ENCODE measurements at regions not wholly inside any gene's neighbourhood (a gene's known extent, or its start where the extent isn't known, plus 50 kb on each side); places are given as distances from the start of the nearest gene placed in this dataset.

- Mint-ChIP-seq H3K27ac (ENCODE audit: unreplicated experiment) (no peak overlapping the region), H3K4me1 (ENCODE audit: unreplicated experiment) (no peaks in the 10 kb centered on the region), H3K4me3 (ENCODE audit: unreplicated experiment) (no peak overlapping the region), H3K9me3 (ENCODE audit: unreplicated experiment) (no peaks in the 10 kb centered on the region), H3K27me3 (ENCODE audit: unreplicated experiment) (no peaks in the 10 kb centered on the region), H3K36me3 (ENCODE audit: unreplicated experiment) (no peaks in the 10 kb centered on the region)
- DNase-seq (ENCODE audit: extremely low spot score, unreplicated experiment), result no peak
- no peak for TF ChIP-seq CTCF (IDR thresholded peaks at IDR 0.05)
These were observed 245.1 kb upstream of the NAALADL2 start for GRCh38 chr3:174614036-174614435.

- H3K27me3 Mint-ChIP-seq (ENCODE audit: unreplicated experiment), result no peaks in the 10 kb centered on the region
- TF ChIP-seq CTCF (IDR thresholded peaks at IDR 0.05), result no peak
These were observed 240.6 kb upstream of the NAALADL2 start for GRCh38 chr3:174618368-174619080.

GRCh38 chr3:174619239-174619638 is 239.9 kb upstream of the NAALADL2 start:
- no peak for DNase-seq (ENCODE audit: extremely low spot score, unreplicated experiment)
- H3K4me3 Mint-ChIP-seq (ENCODE audit: unreplicated experiment), result no peak overlapping the region

More at GRCh38 chr3:174618368-174619080, 240.6 kb upstream of the NAALADL2 start:
- Mint-ChIP-seq H3K4me1 (ENCODE audit: unreplicated experiment) (no peaks in the 10 kb centered on the region), H3K9me3 (ENCODE audit: unreplicated experiment) (no peaks in the 10 kb centered on the region), H3K4me3 (ENCODE audit: unreplicated experiment) (no peak overlapping the region), H3K36me3 (ENCODE audit: unreplicated experiment) (no peaks in the 10 kb centered on the region), H3K27ac (ENCODE audit: unreplicated experiment) (no peak overlapping the region)
- no peak for DNase-seq (ENCODE audit: extremely low spot score, unreplicated experiment)

GRCh38 chr3:174620138-174620537 is 239.0 kb upstream of the NAALADL2 start:
- Mint-ChIP-seq H3K36me3 (ENCODE audit: unreplicated experiment) (no peaks in the 10 kb centered on the region), H3K4me3 (ENCODE audit: unreplicated experiment) (no peak overlapping the region), H3K27ac (ENCODE audit: unreplicated experiment) (no peak overlapping the region), H3K4me1 (ENCODE audit: unreplicated experiment) (no peaks in the 10 kb centered on the region), H3K27me3 (ENCODE audit: unreplicated experiment) (no peaks in the 10 kb centered on the region), H3K9me3 (ENCODE audit: unreplicated experiment) (no peaks in the 10 kb centered on the region)
- peak; percentile 44 for TF ChIP-seq CTCF (IDR thresholded peaks at IDR 0.05)
- DNase-seq (ENCODE audit: extremely low spot score, unreplicated experiment), result no peak

More at GRCh38 chr3:174619239-174619638, 239.9 kb upstream of the NAALADL2 start:
- H3K27me3 Mint-ChIP-seq (ENCODE audit: unreplicated experiment), result no peaks in the 10 kb centered on the region
- H3K4me1 Mint-ChIP-seq (ENCODE audit: unreplicated experiment), result no peaks in the 10 kb centered on the region
- no peaks in the 10 kb centered on the region for H3K9me3 Mint-ChIP-seq (ENCODE audit: unreplicated experiment)
- no peak overlapping the region for H3K27ac Mint-ChIP-seq (ENCODE audit: unreplicated experiment)
- TF ChIP-seq CTCF (IDR thresholded peaks at IDR 0.05), result no peak
- no peaks in the 10 kb centered on the region for H3K36me3 Mint-ChIP-seq (ENCODE audit: unreplicated experiment)

- DNase-seq (ENCODE audit: extremely low spot score, unreplicated experiment), result no peak
- Mint-ChIP-seq H3K36me3 (ENCODE audit: unreplicated experiment) (no peaks in the 10 kb centered on the region), H3K9me3 (ENCODE audit: unreplicated experiment) (no peaks in the 10 kb centered on the region), H3K27me3 (ENCODE audit: unreplicated experiment) (no peaks in the 10 kb centered on the region), H3K4me3 (ENCODE audit: unreplicated experiment) (no peak overlapping the region), H3K4me1 (ENCODE audit: unreplicated experiment) (no peaks in the 10 kb centered on the region), H3K27ac (ENCODE audit: unreplicated experiment) (no peak overlapping the region)
- no peak for TF ChIP-seq CTCF (IDR thresholded peaks at IDR 0.05)
These were observed 238.2 kb upstream of the NAALADL2 start for GRCh38 chr3:174620855-174621472.
